ENCODE measurements at regions not wholly inside any gene's neighbourhood (a gene's known extent, or its start where the extent isn't known, plus 50 kb on each side); places are given as distances from the start of the nearest gene placed in this dataset.
A peak's percentile ranks its signal among the peaks of the same experiment; 100 is the strongest.

DNA sequence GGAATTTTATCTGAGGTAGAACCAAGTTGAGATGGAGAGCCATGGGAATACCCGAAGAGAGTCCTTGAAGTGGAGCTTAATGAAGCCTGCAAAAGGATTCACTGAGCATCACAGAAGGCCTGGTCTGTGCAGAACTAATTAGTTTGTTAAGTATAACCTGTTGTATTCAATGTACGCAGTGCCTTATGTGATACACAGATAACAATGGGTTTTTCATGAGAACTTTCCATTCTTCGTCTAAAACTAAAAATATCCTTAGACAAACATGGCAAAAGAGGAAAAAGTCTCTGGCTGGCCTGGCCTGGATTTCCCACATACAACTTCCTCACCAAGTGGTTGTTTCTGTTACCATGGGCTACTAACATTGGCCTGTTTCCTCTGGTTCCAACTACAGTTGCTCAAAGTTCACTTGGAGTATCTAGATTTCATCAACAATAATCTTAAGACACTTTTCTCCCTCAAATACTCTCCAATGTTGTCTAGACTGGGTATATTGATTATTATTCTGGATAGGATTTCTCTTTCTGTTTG, 237.6 kb upstream of the ZNF462 start:
- no peak overlapping the region for H3K27ac ChIP-seq
- CTCF ChIA-PET: no interaction called here
- TF ChIP-seq, protein P1, sequence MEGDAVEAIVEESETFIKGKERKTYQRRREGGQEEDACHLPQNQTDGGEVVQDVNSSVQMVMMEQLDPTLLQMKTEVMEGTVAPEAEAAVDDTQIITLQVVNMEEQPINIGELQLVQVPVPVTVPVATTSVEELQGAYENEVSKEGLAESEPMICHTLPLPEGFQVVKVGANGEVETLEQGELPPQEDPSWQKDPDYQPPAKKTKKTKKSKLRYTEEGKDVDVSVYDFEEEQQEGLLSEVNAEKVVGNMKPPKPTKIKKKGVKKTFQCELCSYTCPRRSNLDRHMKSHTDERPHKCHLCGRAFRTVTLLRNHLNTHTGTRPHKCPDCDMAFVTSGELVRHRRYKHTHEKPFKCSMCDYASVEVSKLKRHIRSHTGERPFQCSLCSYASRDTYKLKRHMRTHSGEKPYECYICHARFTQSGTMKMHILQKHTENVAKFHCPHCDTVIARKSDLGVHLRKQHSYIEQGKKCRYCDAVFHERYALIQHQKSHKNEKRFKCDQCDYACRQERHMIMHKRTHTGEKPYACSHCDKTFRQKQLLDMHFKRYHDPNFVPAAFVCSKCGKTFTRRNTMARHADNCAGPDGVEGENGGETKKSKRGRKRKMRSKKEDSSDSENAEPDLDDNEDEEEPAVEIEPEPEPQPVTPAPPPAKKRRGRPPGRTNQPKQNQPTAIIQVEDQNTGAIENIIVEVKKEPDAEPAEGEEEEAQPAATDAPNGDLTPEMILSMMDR (conservative IDR thresholded peaks at IDR 0.05; ENCODE audit: low read depth): no peak
- DNase-seq (ENCODE audit: low spot score): no peak
- POLR2A ChIA-PET (ENCODE audit: low non-redundant PET): no interaction called here

DNA sequence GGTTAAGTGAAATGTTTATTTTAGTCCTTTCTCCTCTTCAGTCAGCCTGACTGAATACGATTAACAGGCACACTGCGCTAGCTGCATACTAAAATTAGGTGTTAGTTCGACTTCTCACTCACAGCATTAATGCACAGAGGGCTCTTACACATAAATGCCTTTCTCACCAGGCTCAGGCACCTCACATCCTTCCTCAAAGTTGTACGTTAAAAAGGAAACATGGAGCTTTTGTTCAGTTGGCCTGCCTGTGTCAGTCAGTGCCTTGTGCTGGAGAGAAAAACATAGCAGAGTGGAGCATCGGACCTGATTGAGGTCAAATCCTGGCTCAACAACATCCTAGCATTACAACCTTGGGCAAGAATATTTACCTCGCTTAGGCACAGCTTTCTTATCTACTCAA, 236.0 kb upstream of the ZNF462 start:
- POLR2A ChIA-PET (ENCODE audit: low non-redundant PET): no interaction called here

DNA sequence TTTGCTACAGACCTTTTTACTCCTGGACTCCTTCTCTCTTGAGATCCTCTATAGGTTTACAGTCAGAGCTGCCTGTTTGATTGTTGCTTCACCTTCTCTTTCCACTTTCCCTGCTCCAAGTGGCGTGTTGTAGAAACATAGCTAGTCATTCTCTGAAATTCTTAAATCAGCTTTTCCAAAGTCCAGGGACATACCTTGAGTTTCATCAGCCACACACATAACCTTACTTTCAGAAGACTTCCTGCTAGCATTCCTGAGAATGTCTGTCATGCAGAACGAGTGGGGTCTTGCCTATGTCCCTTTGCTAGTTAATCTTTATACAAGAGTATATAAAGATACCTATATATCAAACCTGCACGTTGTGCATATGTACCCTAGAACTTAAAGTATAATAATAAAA, 230.3 kb upstream of the ZNF462 start:
- ChIA-PET CTCF (no interaction called here), POLR2A (ENCODE audit: low non-redundant PET) (no interaction called here)
- no peak overlapping the region for H3K27ac ChIP-seq
- TF ChIP-seq, protein P1 (conservative IDR thresholded peaks at IDR 0.05; ENCODE audit: low read depth): no peak
- DNase-seq (ENCODE audit: low spot score): peak; percentile 64

More for the DNA sequence above, 236.0 kb upstream of the ZNF462 start:
- H3K27ac ChIP-seq: no peak overlapping the region
- CTCF ChIA-PET: no interaction called here
- TF ChIP-seq, protein P1 (conservative IDR thresholded peaks at IDR 0.05; ENCODE audit: low read depth): no peak
- DNase-seq (ENCODE audit: low spot score): no peak

DNA sequence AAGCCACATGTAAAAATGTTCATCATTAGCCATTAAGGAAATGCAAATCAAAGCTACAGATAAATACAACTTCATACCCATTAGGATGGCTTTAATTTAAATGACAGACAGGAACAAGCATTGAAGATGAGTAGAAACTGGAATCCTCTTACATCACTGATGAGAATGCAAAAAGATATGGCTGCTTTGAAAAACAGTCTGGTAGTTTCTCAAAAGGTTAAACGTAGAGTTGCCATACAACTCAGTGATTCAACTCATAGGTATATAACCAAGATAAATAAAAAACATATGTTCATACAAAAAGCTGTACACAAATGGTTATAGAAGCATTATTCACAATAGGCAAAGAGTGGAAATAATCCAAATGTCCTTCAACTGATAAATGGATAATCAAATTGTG, 228.8 kb upstream of the ZNF462 start:
- CTCF ChIA-PET: interaction anchor here (0.6 to 0.7 kb wide), 3 partner anchors 14 to 968 kb away, joined by 3 to 6 read pairs (median 5); no protein-coding TSS in a partner anchor
- TF ChIP-seq, protein P1 (conservative IDR thresholded peaks at IDR 0.05; ENCODE audit: low read depth): no peak
- no peak for DNase-seq (ENCODE audit: low spot score)
- no peak overlapping the region for H3K27ac ChIP-seq
- POLR2A ChIA-PET (ENCODE audit: low non-redundant PET): no interaction called here

DNA sequence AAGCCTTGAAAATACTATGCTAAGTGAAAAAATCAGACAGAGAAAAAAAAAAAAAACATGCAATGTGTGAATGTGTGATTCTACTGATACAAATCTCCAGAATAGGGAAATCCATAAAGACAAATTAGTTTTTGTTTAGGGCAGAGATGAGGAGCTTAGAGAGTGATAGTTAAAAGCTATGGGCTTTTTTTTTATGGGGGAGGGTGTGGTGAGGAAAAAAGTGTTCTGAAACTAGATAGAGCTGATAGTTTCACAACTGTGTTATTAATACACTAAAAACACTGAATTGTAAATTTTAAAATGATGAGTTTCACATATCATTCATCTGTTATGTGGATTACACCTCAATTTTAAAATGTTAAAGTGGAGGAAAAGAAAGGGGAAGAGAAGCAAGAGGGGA, 228.3 kb upstream of the ZNF462 start:
- POLR2A ChIA-PET (ENCODE audit: low non-redundant PET): no interaction called here
- CTCF ChIA-PET: interaction anchor here (0.6 to 0.7 kb wide), 4 partner anchors 15 to 968 kb away, joined by 3 to 6 read pairs (median 4); no protein-coding TSS in a partner anchor
- DNase-seq (ENCODE audit: low spot score): no peak
- TF ChIP-seq, protein P1 (conservative IDR thresholded peaks at IDR 0.05; ENCODE audit: low read depth): no peak
- no peak overlapping the region for H3K27ac ChIP-seq

DNA sequence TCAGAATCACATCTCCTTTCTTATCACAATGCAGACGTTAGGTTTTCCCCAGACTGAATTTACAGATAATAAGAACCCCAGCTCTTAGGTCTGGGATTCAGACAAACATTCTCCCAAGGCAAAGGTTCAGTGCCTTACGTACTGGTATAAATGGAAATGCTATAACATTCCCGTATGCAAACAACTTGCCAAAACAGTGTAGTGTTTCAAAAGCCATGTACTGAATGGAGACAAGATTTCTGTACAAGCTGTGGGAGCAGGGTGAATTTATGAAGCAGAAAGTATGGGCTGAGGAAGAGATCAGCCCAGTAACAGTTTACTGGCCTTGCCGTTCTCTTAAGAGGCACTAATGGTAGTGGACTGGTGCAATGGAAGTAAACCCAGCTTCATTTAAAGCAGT, 225.5 kb upstream of the ZNF462 start:
- TF ChIP-seq, protein P1 (conservative IDR thresholded peaks at IDR 0.05; ENCODE audit: low read depth): no peak
- no peak overlapping the region for H3K27ac ChIP-seq
- POLR2A ChIA-PET (ENCODE audit: low non-redundant PET): no interaction called here
- no peak for DNase-seq (ENCODE audit: low spot score)
- CTCF ChIA-PET: interaction anchor here (0.6 kb wide), 1 partner anchor 138 kb away, joined by 3 read pairs; no protein-coding TSS in a partner anchor
